Smooth muscle cell of the brain vasculature (primary cell): ENCODE measurements at regions not wholly inside any gene's neighbourhood (a gene's known extent, or its start where the extent isn't known, plus 50 kb on each side); places are given as distances from the start of the nearest gene placed in this dataset.
"Not testable (repeated sequence)": the region's sequence is repeated elsewhere in the genome, so short reads cannot be mapped to it uniquely, and the experiment has no call there.

ENCODE experiments used
- DNase-seq: peaks from one replicate; pipeline ENCODE4 v3.0.0-alpha.2; 2012; ENCODE audit warnings: low read depth, low spot score

DNA sequence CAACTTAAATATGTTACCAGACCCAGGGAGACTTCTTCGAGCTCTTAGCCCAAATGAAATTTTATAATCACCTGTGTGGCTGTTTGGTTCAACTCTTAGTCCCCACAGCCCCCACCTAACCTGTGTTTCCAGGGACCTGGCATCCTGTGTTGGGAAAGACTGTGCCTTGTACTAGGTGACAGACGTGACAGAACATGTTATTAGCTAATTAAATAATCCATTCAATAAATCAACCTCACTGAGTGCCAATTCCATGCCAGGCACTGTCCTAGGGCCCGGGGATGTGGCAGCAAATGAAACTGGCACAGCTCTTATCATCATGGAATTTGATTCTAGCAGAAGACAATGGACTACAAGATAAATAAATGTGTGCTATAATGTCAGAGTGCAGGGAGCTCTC lies 431.9 kb downstream of the MIAT start:
- no peak for DNase-seq

DNA sequence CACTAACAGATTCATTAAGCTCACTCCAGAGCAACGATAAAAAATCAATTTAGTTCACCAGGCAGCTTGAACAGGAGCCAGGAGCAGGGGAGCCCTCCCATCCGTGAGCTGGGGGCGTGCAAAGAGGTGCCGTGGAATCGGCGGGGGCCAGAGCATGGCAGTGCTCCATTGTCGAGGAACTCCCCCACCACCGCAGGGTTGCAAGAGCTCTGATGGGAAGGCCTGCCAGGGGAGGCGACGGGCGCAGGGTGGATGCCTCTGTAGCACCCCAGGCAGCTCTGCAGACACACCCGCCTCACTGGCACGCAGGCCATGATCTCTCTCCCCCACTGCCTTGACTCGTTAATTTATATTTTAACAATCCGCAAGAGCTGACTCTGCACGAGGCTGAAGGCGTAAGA lies 433.2 kb downstream of the MIAT start:
- DNase-seq = no peak

DNA sequence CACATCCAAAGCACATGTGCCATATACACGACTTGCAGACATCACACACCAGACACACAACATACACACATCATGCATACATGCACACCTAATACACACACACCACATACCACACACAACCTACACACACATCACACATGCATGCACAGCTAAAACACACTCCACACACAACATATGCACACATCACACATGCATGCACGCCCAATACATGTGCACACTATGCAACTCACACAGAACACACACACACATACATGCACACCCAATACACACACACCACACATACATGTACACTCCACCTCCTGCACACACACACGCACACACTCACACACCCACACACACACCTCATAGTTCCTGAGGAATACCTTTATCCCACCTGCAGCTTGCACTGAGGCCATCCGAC lies 436.0 kb downstream of the MIAT start:
- DNase-seq = no peak

DNA sequence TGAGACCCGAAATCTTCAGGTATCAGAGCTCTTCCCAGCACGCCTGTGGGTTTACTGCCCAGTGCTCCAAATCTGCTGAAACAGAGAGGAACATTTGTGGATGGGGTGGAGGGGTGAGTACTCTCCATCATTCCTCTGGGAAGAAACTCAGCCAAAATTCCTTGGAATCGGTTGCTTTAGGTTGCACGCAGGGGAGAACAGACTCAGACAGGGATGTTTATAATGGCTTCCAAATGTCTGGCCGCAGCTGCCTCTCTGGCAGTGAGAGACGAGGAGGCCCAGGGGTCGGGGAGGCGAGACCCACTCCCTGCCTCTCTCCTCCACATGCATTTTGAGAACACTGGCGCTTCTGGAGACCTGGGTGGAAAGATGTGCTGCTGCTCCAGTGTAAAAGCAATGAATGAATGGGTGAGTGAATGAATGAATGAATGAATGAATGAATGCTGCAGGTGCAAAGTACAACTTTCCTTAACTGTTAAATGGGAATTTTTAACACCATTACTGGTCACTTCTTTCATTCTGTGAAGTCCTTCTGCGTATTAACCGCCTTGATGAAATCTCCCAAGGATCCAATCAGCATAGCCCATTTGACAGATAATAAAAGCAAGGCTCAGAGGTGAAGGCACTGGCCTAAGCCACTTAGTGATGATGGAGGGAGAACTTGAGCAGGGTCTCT lies 437.4 kb downstream of the MIAT start:
- DNase-seq = no peak

DNA sequence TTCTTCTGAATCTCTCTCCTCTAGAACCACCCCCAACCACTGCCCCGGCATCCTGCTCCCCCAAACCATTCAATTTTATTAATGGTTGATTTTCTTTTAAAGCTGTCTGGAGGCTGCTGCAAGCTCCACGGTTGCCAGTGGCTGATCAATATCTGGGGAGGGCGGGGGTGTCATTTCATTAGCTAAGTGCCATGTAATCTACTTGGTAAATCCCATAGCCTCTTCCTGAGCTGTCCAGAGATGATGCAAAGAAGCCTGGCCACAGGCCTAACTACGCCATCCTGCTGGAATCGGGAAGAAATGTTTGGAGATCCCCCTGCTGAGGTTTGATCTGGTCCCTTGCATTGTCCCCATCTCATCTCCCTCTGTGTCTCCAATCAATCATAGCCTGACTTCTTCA lies 440.1 kb downstream of the MIAT start:
- DNase-seq = no peak

DNA sequence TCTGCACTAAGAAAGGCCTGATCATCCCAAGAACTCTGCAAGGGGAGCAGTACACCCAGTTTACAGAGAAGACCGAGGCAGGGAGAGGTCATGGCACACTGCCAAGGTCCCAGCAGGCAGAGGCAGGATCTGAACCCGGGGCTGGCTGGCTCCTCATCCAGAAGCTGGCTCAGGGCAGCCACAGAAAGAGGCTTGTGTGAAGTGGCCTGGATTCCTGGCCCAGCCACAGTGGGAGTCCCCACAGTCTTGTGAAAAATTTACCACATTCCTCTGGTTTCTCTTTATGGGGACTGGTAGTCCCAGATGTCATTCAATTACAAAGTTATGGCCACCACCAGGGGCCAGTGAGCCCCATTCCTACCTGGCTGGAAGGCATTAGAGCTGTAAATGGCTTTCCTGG lies 440.5 kb downstream of the MIAT start:
- no peak for DNase-seq

DNA sequence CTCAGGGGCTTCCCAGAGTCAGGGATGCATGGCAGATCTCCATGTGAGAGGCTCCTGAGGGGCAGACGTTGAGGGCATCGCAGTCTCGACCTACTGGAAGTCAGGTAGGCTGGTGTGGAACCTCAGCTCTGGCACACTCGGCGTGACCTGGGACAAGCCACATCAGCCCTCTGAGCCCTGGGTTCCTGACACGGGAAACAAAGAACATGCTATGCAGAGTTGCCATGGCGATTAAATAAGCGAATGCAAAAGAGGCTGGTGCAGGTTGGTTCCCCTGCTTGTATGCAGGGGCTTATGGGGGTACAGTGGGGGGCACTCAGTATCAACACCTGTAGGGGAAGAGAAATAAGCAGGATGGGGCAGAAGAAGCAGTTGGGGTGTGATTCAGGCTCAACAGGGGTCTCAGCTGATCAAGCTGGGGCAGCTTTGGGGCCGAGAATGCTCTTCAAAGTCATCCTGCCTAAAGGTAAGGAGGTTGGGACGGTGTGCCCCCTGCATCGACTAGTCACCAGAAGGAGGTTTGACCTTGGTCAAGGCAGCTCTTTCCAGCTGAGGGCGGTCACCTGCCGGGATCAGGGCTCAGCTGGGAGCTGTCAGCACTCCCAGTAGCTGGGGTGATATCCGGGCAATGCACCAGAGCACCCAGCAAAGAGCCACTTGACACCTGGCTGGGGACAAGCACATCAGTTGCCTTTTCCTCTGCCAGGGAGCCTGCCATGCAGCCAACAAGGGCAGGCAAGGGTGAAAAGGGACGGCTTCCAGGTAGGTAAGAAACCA lies 442.7 kb downstream of the MIAT start:
- no peak for DNase-seq

DNA sequence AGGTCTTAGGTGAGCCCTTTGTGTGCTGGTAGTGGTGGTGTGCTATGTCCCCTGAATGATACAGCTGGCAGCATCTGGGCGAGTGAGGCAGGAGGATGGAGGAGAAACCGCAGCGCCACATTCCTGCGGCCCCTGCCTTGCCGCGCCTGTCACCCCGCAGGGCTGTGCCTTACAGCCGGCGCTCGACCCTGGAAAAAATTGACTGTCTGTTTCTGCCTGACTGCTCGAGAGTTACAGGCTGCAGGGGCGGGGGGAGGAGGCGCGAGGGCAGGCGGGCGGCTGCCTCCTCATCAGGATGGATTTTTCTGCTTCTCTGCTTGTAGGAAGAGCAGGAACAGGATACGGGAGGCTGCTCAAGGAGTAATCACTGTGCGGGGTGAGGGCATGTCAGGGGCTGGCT lies 443.4 kb downstream of the MIAT start:
- no peak for DNase-seq

DNA sequence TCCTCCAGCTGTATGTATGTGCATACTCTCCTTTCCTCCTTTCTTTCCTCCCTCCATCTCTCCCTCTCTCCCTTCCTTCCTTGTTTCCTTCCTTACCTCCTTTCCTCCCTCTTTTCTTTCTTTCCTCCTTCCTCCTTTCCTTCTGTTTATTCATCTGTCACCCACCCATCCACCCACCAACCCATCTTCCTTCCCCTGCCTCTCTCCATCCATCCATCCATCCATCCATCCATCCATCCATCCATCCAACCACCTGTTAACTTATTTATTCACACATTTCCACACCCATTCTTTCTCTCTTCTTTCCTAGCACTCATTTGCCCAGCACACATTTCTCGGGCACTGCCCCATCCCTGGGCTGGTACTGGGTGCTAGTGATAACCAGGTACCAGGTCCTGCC lies 443.9 kb downstream of the MIAT start:
- DNase-seq = no peak

DNA sequence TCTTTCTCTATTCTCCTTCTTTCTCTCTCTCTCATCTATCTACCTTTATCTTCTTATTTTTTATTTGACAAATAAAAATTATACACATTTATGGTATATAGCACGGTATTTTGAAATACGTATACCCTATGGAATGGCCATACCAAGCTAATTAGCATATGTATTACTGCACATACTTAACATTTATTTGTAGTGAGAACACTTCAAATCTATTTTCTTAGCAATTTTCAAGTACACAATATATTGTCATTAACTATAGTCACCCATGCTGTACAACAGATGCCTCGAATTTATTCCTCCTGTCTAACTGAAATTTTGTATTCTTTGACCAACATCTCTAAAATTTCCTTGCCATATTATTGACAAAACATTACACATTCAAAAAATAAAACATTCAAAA lies 447.1 kb downstream of the MIAT start:
- no peak for DNase-seq

DNA sequence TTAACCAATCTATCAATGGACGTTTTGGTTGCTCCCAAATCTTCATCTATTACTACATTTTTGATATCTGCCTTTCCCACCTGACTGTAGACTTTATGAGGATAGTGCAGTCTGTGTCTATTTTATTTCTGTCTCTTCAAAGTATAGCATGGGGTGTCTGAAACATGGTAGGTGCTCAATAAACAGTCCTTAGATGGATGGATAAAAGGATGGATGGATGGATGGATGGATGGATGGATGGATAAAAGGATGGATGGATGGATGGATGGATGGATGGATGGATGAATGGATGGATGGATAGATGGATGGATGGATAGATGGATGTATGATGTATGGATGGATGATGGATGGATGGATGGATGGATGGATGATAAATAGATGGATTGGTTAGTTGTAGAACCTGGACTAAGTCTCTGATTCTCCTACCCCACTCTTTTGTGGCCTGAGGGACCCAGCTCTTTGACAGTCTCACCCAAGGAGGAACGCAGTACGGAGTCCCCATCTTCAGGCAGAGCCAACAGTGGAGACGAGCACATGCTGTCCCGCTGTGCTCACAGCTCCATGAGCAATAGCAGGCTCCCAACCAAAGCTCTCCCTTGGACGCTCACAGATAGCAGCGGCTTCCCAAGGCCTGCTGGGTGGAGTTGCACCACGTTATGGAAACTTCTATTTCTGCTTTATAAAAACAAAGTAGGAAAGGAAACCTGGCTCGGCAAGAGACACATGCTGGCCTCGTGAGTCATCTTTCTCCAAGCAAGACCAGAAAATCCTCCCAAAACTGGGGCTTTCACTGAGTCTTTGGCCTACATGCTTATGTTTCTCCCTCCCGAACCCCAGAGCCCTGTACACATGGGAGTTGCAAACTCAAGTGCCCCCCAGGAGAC lies 448.0 kb downstream of the MIAT start:
- DNase-seq = peak; percentile 75

DNA sequence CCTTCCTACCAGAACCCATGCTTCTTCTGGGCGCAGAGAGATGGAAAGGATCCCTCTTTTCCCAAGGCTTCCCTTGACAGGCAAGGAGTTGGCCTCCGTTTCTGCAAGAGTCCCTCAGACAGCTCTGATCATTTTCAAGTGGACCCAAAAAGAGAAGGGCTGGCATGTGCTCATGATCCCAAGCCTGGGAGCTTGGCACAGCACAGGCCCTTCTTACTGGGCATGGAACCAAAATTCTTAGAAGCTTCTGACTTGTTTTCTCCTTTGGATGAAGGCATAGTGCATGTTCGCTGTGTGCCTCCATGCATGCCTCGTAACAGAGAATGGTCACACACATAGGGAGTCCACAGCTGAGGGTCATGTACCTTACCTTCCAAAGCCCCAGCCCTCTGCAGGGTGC lies 449.6 kb downstream of the MIAT start:
- no peak for DNase-seq

DNA sequence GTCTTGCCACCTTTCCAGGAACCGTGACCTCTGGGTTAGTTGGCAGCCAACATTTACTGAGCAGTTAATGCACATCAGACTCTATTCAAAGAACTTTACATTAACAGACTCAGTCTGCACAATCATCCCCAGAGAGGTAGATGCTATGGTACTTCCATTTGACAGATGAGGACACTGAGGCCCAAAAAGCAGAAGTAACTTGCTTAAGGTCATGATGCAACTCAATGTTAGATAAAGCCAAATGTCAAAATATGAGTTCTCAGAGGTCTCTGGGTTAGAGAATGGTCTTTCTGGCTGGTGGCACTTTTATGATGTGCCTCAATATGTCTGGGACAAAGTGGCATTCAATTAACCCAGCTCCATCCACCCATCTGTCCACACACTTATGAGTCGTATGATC lies 450.0 kb downstream of the MIAT start:
- no peak for DNase-seq

DNA sequence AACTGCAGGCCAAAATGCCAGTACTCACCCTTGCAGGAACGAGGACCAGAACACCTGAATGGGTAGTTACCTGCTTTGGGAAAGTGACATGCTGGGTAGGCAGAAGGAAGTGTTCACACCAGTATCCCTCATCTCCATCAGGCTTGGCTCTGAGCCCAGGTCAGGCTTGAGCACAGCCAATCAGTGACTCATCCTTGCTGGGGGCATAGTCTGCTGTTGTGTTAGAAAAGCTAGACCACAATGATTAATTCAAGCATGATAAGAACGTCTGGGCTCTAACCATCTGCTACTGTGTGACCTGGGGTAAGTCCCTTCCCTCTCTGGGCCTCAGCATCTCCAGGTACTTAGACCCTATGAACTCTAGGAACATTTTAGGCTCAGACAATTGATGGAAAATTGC lies 450.4 kb downstream of the MIAT start:
- DNase-seq = no peak

DNA sequence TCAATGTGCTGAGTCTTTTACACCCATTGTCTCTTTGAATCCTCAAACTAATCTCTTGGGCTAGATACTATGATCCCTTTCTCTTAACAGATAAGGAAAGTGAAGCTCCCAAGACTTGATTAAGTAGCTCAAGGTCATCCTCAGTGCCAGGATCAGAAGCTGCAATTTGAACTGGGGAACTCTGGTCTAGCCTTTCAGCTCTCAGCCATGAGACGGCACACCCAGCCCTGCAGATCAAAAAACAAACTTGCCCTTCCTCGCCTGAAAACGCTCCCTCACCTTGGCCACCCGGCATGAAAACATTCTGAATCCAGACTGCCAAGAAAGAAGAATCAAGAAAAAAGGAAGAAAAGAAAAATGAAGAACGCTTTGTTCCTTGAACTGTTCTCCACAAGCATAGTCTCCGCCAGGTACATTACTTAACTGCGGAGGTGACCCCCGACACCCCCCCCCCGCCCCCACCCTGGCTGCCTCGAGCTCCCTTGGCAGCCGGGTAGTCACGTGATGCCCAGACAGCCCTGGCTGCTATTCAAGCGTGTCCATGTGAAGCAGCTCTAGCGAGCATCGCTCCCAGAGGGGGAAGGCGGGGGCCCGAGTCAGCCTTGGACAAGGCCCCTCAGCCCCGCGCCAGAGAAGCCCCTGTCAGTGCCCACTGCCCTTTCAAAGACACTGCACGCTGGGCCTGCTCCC lies 451.2 kb downstream of the MIAT start:
- no peak for DNase-seq

DNA sequence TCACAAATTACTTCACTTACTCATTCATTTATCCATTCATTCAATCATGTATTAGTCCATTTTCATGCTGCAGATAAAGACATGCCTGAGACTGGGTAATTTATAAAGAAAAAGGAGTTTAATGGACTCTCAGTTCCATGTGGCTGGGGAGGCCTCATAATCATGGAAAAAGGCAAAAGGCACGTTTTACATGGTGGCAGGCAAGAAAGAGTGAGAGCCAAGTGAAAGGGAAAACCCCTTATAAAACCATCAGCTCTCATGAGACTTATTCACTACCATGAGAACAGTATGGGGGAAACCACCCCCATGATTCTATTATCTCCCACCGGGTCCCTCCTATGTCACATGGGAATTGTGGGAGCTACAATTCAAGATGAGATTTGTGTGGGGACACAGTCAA lies 452.0 kb downstream of the MIAT start:
- DNase-seq = not testable (repeated sequence)

DNA sequence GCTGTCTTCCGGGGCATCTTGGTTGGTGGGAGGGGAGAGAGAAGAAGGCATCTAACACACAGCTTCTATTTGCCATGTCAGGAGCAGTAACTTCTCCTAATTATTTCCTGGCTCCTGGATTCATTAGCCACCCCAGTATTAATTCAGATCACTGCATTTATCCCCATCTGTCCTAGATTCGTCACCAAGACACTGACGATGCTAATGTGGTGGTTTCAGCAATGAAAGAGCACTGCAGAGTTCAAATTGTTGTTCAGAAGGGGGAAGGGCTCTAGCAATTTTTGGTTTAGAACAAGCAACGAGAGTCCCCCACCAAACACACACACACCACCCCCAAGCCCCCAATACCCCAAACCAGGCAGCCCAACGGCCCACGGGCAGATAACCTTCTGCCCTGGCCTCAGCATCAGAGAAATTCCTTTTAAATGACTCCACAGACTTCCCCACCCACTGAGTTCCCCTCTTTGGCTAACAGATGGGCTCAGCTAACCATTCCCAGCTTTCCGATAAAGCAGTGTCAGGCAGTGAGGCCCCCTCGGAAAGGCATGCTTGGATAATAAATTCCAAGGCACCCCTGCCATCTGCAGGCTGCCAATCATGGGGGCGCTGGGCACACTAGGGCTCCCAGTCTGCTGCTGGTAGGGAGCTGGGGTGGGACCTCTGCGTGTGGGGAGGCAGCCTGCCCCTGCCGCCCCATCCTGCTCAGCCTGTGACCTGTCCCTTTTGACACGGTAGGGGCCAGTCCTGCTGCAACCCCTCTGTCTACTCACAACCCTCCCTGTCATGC lies 453.5 kb downstream of the MIAT start:
- DNase-seq = no peak

DNA sequence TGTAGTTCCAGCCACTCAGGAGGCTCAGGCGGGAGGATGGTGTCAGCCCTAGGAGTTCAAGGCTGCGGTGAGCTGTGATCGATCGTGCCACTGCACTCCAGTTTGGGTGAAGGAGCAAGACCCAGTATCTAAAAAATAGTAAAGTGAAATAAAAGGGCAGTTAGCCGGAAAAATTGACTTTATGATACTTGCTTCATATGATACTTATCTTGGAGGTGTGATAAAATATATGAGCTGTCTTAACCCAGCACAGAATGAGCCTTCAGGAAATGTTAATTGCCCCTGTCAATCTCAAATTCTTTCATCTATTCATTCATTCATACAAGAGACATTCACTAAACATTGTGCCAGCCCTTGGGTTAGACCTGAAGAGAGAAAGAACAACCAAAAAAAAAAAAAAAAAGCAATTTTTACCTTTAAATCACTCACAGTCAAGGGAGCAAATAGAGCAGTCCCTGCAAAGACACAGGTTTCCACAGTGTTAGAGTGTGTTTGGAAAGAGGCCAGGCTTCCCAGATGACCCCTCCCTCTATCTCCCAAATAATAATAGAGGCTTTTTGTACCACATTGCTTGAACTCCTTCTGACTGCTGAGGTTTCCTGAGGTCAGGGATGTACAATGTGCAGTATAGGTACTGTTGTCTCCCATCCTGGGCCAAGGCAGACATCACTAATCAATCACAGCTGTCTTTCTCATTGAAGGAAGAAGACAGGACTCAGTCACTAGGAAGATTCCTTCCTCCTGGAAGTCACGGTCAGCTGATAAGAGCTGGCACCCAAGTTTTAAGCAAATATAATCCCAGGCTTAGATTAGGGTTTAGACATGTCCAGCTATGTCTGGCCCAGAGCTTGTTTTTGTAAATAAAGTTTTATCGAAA lies 454.6 kb downstream of the MIAT start:
- no peak for DNase-seq

DNA sequence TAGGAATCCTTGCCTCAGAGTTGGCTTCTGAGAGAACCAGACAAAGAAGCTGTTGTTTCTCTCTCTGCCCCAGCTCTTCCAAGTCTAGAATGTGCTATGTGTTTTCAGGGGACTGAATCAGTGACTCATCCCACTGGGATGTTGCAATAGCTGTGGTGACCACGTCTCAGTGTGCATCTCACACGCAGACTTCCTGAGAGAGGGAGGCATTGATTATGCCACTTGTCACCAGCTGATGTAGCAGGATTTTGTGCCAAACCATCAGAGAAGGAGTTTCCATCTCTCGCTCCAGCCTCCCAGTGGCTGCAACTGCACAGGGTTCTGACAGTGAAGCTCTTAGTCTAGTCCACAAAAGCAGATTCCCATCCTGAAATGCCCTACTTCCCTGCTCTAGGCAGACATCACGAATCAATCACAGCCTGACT lies 455.8 kb downstream of the MIAT start:
- no peak for DNase-seq

DNA sequence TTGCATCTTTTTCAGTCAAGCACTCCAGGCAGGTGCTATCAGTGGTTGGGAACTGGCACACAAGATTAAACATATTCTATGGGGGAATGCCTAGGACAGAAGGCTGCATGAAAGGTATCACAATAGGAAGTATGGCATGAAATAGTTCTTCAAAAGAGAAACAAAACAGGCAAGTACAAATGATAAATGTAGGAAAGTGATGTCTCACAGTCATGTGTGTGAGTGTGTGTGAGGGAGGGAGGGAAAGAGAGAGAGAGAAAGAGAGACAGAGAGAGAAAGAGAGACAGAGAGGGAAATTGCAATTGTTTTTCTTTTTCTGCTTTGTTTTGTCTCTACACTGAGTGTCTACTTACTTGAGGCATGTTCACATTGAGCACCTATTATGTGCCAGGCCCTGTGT lies 456.3 kb downstream of the MIAT start:
- DNase-seq = no peak
